ENCODE measurements at regions not wholly inside any gene's neighbourhood (a gene's known extent, or its start where the extent isn't known, plus 50 kb on each side); places are given as distances from the start of the nearest gene placed in this dataset.

GRCh38 chr1:115218034-115218405 is 120.0 kb downstream of the NGF start:
- TF ChIP-seq, protein P1, sequence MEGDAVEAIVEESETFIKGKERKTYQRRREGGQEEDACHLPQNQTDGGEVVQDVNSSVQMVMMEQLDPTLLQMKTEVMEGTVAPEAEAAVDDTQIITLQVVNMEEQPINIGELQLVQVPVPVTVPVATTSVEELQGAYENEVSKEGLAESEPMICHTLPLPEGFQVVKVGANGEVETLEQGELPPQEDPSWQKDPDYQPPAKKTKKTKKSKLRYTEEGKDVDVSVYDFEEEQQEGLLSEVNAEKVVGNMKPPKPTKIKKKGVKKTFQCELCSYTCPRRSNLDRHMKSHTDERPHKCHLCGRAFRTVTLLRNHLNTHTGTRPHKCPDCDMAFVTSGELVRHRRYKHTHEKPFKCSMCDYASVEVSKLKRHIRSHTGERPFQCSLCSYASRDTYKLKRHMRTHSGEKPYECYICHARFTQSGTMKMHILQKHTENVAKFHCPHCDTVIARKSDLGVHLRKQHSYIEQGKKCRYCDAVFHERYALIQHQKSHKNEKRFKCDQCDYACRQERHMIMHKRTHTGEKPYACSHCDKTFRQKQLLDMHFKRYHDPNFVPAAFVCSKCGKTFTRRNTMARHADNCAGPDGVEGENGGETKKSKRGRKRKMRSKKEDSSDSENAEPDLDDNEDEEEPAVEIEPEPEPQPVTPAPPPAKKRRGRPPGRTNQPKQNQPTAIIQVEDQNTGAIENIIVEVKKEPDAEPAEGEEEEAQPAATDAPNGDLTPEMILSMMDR (IDR thresholded peaks at IDR 0.05), result no peak
- no peak for TF ChIP-seq POLR2A (IDR thresholded peaks at IDR 0.05)

Data from testis (tissue), 2 donors.